Activated T-cell treated with anti-CD3 and anti-CD28 coated beads, Interleukin-2, amount 50 U/mL, for 72 hours (primary cell): ENCODE measurements at regions not wholly inside any gene's neighbourhood (a gene's known extent, or its start where the extent isn't known, plus 50 kb on each side); places are given as distances from the start of the nearest gene placed in this dataset.
"Not testable (repeated sequence)": the region's sequence is repeated elsewhere in the genome, so short reads cannot be mapped to it uniquely, and the experiment has no call there.

Experiments
- ATAC-seq, 2 donors: fragments of 150-1000 bp; cut with Tn5 transposase; replicated peaks in 1 of 2; 2 replicates each; pipeline ENCODE4 v1.10.0; 2021; ENCODE audit warnings: moderate library complexity in 2 of 2, mild to moderate bottlenecking in 1 of 2
- DNase-seq, 2 donors: peaks; one replicate each; pipeline ENCODE4 v3.0.0; 2021 to 2022; ENCODE audit warnings: mixed read lengths in 1 of 2
- H3K27ac Mint-ChIP-seq: one replicate; pipeline ENCODE4 v1.8.0; 2022; ENCODE audit warnings: mild to moderate bottlenecking, moderate library complexity, mixed read lengths
- H3K27me3 Mint-ChIP-seq: one replicate; pipeline ENCODE4 v1.8.0; 2022; ENCODE audit warnings: low read depth, mixed read lengths
- H3K36me3 Mint-ChIP-seq, 2 donors: one replicate each; pipeline ENCODE4 v1.8.0; 2022; ENCODE audit warnings: mixed read lengths in 2 of 2, mild to moderate bottlenecking in 1 of 2; ENCODE audit not compliant: insufficient read depth in 2 of 2
- H3K4me1 Mint-ChIP-seq: one replicate; pipeline ENCODE4 v1.8.0; 2022; ENCODE audit warnings: low read depth, mixed read lengths
- H3K4me3 Mint-ChIP-seq, 2 donors: one replicate each; pipeline ENCODE4 v1.8.0; 2022; ENCODE audit warnings: mild to moderate bottlenecking in 2 of 2, mixed read lengths in 2 of 2, moderate library complexity in 2 of 2
- H3K9me3 Mint-ChIP-seq, 2 donors: one replicate each; pipeline ENCODE4 v1.8.0; 2022; ENCODE audit warnings: mixed read lengths in 2 of 2

DNA sequence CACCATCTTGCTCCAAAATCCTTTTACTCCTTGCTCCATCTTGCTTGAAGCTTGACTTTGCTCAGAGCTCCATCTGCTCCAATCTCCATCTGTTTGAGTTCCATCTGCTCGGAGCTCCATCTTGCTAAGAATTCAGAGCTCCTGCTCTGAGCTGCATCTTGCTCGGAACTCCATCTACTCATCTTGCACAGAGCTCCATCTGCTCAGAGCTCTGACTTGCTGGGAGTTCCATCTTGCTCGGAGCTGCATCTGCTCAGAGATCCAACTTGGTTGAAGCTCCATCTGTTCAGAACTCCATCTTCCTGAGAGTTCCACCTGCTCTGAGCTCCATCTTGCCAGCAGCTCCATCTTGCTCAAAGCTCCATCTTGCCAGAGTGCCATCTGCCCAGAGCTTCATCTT lies 80.6 kb upstream of the ZNF98 start:
- peaks cover 11 to 29% of the 10 kb centered on the region in 2 donors for H3K9me3 Mint-ChIP-seq

GRCh38 chr19:22498831-22499430 lies 76.8 kb upstream of the ZNF98 start:
- not testable (repeated sequence) for DNase-seq, H3K27ac Mint-ChIP-seq, ATAC-seq, H3K4me3 Mint-ChIP-seq, H3K27me3 Mint-ChIP-seq, H3K4me1 Mint-ChIP-seq
- Mint-ChIP-seq H3K9me3 (peaks cover 13 to 29% of the 10 kb centered on the region in 2 donors), H3K36me3 (peaks cover 5 to 14% of the 10 kb centered on the region in 2 donors)

More for the DNA sequence above, 80.6 kb upstream of the ZNF98 start:
- H3K27ac Mint-ChIP-seq, result no peak overlapping the region
- H3K27me3 Mint-ChIP-seq, result no peaks in the 10 kb centered on the region
- no peak overlapping the region for H3K4me3 Mint-ChIP-seq
- peaks cover 7 to 10% of the 10 kb centered on the region in 2 donors for H3K36me3 Mint-ChIP-seq
- no peaks in the 10 kb centered on the region for H3K4me1 Mint-ChIP-seq
- no peak for DNase-seq
- no peak for ATAC-seq

GRCh38 chr19:22491746-22492145 lies 69.6 kb upstream of the ZNF98 start:
- no peak overlapping the region for H3K4me3 Mint-ChIP-seq
- no peak overlapping the region for H3K27ac Mint-ChIP-seq
- H3K36me3 Mint-ChIP-seq, result peaks cover 4 to 12% of the 10 kb centered on the region in 2 donors
- peaks cover 8 to 24% of the 10 kb centered on the region in 2 donors for H3K9me3 Mint-ChIP-seq
- DNase-seq, result no peak
- H3K27me3 Mint-ChIP-seq, result no peaks in the 10 kb centered on the region
- no peak for ATAC-seq
- H3K4me1 Mint-ChIP-seq, result no peaks in the 10 kb centered on the region

DNA sequence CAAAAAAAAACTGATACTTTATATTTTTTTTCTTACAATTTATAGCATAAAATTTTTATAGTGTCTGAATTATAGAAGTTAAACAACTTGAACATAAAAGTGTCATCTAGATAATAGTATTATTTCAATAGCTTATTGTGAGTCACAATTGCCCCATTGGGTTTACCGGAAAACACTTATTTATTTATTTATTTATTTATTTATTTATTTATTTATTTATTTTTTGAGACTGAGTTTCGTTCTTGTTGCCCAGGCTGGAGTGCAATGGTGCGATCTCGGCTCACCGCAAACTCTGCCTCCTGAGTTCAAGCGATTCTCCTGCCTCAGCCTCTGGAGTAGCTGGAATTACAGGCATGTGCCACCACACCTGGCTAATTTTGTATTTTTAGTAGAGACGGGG lies 61.4 kb upstream of the ZNF98 start:
- peaks cover 10 to 12% of the 10 kb centered on the region in 2 donors for H3K9me3 Mint-ChIP-seq
- H3K36me3 Mint-ChIP-seq, H3K4me1 Mint-ChIP-seq, DNase-seq, H3K27ac Mint-ChIP-seq, H3K4me3 Mint-ChIP-seq, H3K27me3 Mint-ChIP-seq, ATAC-seq: not testable (repeated sequence)

DNA sequence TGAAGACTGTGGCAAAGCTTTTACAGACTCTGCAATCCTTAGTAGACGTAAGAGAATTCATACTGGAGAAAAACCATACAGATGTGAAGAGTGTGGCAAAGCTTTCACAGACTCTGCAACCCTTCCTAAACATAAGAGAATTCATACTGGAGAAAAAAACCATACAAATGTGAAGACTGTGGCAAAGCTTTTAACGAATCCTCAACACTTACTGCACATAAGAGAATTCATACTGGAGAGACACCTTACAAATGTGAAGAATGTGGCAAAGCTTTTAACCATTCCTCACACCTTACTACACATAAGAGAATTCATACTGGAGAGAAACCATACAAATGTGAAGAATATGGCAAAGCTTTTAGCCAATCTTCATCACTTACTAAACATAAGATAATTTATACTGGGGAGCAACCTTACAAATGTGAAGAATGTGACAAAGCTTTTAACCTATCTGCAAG lies 50.1 kb upstream of the ZNF98 start:
- ATAC-seq (no peak), DNase-seq (no peak)
- H3K4me3 Mint-ChIP-seq, result no peak overlapping the region
- H3K9me3 Mint-ChIP-seq, result peaks cover 9 to 18% of the 10 kb centered on the region in 2 donors
- peaks cover 16 to 39% of the 10 kb centered on the region in 2 donors for H3K36me3 Mint-ChIP-seq
- no peak overlapping the region for H3K27ac Mint-ChIP-seq
- H3K27me3 Mint-ChIP-seq, result no peaks in the 10 kb centered on the region
- H3K4me1 Mint-ChIP-seq, result no peaks in the 10 kb centered on the region
